GM12891 (cell line): ENCODE measurements at regions not wholly inside any gene's neighbourhood (a gene's known extent, or its start where the extent isn't known, plus 50 kb on each side); places are given as distances from the start of the nearest gene placed in this dataset.

Experiments used
- POLR2A ChIP-seq: IDR thresholded peaks from 2 replicates; pipeline ENCODE4 v1.6.1; 2011; ENCODE audit warnings: low read depth, low read length, control low read depth
- POLR2AphosphoS5 ChIP-seq: IDR thresholded peaks from 2 replicates; pipeline ENCODE4 v1.6.1; 2011; ENCODE audit warnings: low read depth, low read length, control low read depth
- POU2F2 ChIP-seq: IDR thresholded peaks from 2 replicates; pipeline ENCODE4 v1.6.1; 2011; ENCODE audit warnings: low read depth, mild to moderate bottlenecking, control low read depth, low read length, moderate library complexity
- SPI1 ChIP-seq: IDR thresholded peaks from 2 replicates; pipeline ENCODE4 v1.6.1; 2011; ENCODE audit warnings: low read depth, low read length, control low read depth
- TAF1 ChIP-seq: IDR thresholded peaks from 2 replicates; pipeline ENCODE4 v1.6.1; 2011; ENCODE audit warnings: low read depth, low read length, control low read depth

DNA sequence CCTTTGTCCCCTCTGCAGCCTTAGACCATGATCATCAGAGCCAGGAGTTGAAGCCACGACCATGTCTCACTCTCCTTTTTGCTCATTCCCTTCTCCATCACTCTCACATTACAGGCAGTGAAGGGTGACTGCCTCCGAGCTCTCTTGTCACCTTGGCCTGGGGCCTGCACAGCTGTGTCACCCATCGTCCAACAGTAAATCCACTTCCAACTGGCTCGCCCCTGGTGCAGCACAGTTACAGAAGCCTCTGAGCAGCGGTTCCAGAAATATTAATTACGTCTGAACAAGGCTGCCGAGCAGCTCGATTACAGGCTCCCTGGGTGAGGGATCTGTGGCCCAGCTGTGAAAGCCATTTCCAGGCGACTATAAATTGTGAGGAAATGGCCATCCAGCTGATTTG is 528.2 kb downstream of the NR2F2 start:
- TF ChIP-seq POLR2A (no peak), POLR2AphosphoS5 (no peak), TAF1 (no peak), POU2F2 (no peak), SPI1 (no peak)
